HG02981 (cell line): ENCODE measurements at regions not wholly inside any gene's neighbourhood (a gene's known extent, or its start where the extent isn't known, plus 50 kb on each side); places are given as distances from the start of the nearest gene placed in this dataset.
"Not testable (repeated sequence)": the region's sequence is repeated elsewhere in the genome, so short reads cannot be mapped to it uniquely, and the experiment has no call there.

Source experiments
- ATAC-seq: cut with Tn5 transposase; IDR thresholded peaks from one replicate; pipeline ENCODE4 v1.9.1; 2021; ENCODE audit warnings: mild to moderate bottlenecking, moderate library complexity; ENCODE audit not compliant: unreplicated experiment

- peak; percentile 34 for ATAC-seq
Observed at GRCh38 chr4:138113819-138114400, 128.2 kb downstream of the SLC7A11 start.

- not testable (repeated sequence) for ATAC-seq
Observed at GRCh38 chr4:138112890-138113289, 129.3 kb downstream of the SLC7A11 start.

- no peak for ATAC-seq
Observed at GRCh38 chr4:138112389-138112788, 129.8 kb downstream of the SLC7A11 start.

- no peak for ATAC-seq
Observed at GRCh38 chr4:138111462-138112000, 130.6 kb downstream of the SLC7A11 start.

- no peak for ATAC-seq
Observed at GRCh38 chr4:138110815-138111214, 131.3 kb downstream of the SLC7A11 start.

GRCh38 chr4:138107023-138107422 lies 135.1 kb downstream of the SLC7A11 start:
- no peak for ATAC-seq

- no peak for ATAC-seq
Observed at GRCh38 chr4:138105331-138105730, 136.8 kb downstream of the SLC7A11 start.

GRCh38 chr4:138104284-138104680 lies 137.9 kb downstream of the SLC7A11 start:
- no peak for ATAC-seq

GRCh38 chr4:138103597-138104283 lies 138.4 kb downstream of the SLC7A11 start:
- ATAC-seq: no peak

GRCh38 chr4:138099385-138099784 lies 142.8 kb downstream of the SLC7A11 start:
- ATAC-seq: no peak

GRCh38 chr4:138097912-138098600 lies 144.1 kb downstream of the SLC7A11 start:
- ATAC-seq: no peak

- ATAC-seq: no peak
Observed at GRCh38 chr4:138096384-138097062, 145.6 kb downstream of the SLC7A11 start.

GRCh38 chr4:138095378-138095777 lies 146.8 kb downstream of the SLC7A11 start:
- no peak for ATAC-seq

- ATAC-seq: no peak
Observed at GRCh38 chr4:138092060-138092459, 150.1 kb downstream of the SLC7A11 start.

- no peak for ATAC-seq
Observed at GRCh38 chr4:138090918-138091676, 151.1 kb downstream of the SLC7A11 start.

GRCh38 chr4:138090150-138090917 lies 151.8 kb downstream of the SLC7A11 start:
- peak; percentile 83 for ATAC-seq

GRCh38 chr4:138088449-138089208 lies 153.5 kb downstream of the SLC7A11 start:
- no peak for ATAC-seq

GRCh38 chr4:138087066-138087719 lies 155.0 kb downstream of the SLC7A11 start:
- ATAC-seq: no peak
